NCI-H2227 (cell line): ENCODE measurements at regions not wholly inside any gene's neighbourhood (a gene's known extent, or its start where the extent isn't known, plus 50 kb on each side); places are given as distances from the start of the nearest gene placed in this dataset.

Source experiments
- DNase-seq: peaks from one replicate; lab custom pipeline; 2025; ENCODE audit not compliant: unreplicated experiment; lab: John Stamatoyannopoulos, UW

GRCh38 chr4:25527034-25527433 lies 128.6 kb upstream of the SLC34A2 start:
- no peak for DNase-seq

GRCh38 chr4:25528391-25528790 lies 127.3 kb upstream of the SLC34A2 start:
- DNase-seq: no peak

- no peak for DNase-seq
These were observed 124.4 kb upstream of the SLC34A2 start for GRCh38 chr4:25531272-25531671.

- DNase-seq: no peak
These were observed 123.1 kb upstream of the SLC34A2 start for GRCh38 chr4:25532591-25532990.

GRCh38 chr4:25533256-25533655 lies 122.4 kb upstream of the SLC34A2 start:
- DNase-seq: no peak

GRCh38 chr4:25535278-25535677 lies 120.4 kb upstream of the SLC34A2 start:
- DNase-seq: peak; percentile 30

- DNase-seq: no peak
These were observed 119.8 kb upstream of the SLC34A2 start for GRCh38 chr4:25535701-25536473.

- no peak for DNase-seq
These were observed 118.9 kb upstream of the SLC34A2 start for GRCh38 chr4:25536564-25537320.

- no peak for DNase-seq
These were observed 117.2 kb upstream of the SLC34A2 start for GRCh38 chr4:25538430-25538829.

GRCh38 chr4:25539241-25539640 lies 116.4 kb upstream of the SLC34A2 start:
- no peak for DNase-seq

- no peak for DNase-seq
These were observed 114.9 kb upstream of the SLC34A2 start for GRCh38 chr4:25540734-25541133.

- DNase-seq: no peak
These were observed 108.3 kb upstream of the SLC34A2 start for GRCh38 chr4:25547343-25547742.

- DNase-seq: no peak
These were observed 106.2 kb upstream of the SLC34A2 start for GRCh38 chr4:25549413-25549812.

- DNase-seq: no peak
These were observed 105.1 kb upstream of the SLC34A2 start for GRCh38 chr4:25550376-25551030.

GRCh38 chr4:25551605-25552004 lies 104.0 kb upstream of the SLC34A2 start:
- DNase-seq: no peak

- no peak for DNase-seq
These were observed 102.9 kb upstream of the SLC34A2 start for GRCh38 chr4:25552580-25553271.

GRCh38 chr4:25559508-25559907 lies 96.1 kb upstream of the SLC34A2 start:
- no peak for DNase-seq

GRCh38 chr4:25560605-25561004 lies 95.0 kb upstream of the SLC34A2 start:
- DNase-seq: no peak

GRCh38 chr4:25563071-25563564 lies 92.5 kb upstream of the SLC34A2 start:
- no peak for DNase-seq

GRCh38 chr4:25564836-25565235 lies 90.8 kb upstream of the SLC34A2 start:
- no peak for DNase-seq

GRCh38 chr4:25567253-25567652 lies 88.4 kb upstream of the SLC34A2 start:
- DNase-seq: no peak
